ENCODE measurements at regions not wholly inside any gene's neighbourhood (a gene's known extent, or its start where the extent isn't known, plus 50 kb on each side); places are given as distances from the start of the nearest gene placed in this dataset.

DNA sequence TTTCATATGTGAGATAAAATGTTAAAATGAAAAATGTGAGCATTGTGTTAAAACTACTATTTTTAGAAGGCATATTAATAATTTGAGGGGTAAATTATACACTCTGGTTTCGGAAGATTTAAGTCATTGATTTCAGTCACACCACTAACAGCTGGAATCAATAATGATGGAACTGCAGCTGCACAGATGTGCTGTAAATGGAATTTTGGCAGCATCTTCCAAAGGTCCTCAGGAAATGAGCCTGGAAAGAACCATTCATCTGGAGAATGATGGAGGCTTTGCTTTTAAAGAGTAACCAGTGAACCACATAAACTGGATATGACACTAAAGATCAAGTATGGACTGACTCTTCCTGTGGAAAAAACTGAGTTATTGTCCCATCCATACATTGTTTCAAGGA, 759.0 kb upstream of the EPHA5 start:
- intact Hi-C loops (cut with DNase I; ENCODE audit: low total_unique reads), result no loop called here
- Histone ChIP-seq H3K27me3 (replicated peaks in 1 of 7) (no peaks in the 10 kb centered on the region), H3K27ac (no peak overlapping the region), H3K9me3 (peaks cover 0 to 15% (median 0%) of the 10 kb centered on the region in 8 donors), H3K36me3 (no peaks in the 10 kb centered on the region), H3K4me3 (no peak overlapping the region), H3K4me1 (no peaks in the 10 kb centered on the region)
- no peak for DNase-seq
- TF ChIP-seq POLR2A (IDR thresholded peaks at IDR 0.05) (no peak), POLR2AphosphoS5 (IDR thresholded peaks at IDR 0.05) (no peak)
- TF ChIP-seq, protein P1, sequence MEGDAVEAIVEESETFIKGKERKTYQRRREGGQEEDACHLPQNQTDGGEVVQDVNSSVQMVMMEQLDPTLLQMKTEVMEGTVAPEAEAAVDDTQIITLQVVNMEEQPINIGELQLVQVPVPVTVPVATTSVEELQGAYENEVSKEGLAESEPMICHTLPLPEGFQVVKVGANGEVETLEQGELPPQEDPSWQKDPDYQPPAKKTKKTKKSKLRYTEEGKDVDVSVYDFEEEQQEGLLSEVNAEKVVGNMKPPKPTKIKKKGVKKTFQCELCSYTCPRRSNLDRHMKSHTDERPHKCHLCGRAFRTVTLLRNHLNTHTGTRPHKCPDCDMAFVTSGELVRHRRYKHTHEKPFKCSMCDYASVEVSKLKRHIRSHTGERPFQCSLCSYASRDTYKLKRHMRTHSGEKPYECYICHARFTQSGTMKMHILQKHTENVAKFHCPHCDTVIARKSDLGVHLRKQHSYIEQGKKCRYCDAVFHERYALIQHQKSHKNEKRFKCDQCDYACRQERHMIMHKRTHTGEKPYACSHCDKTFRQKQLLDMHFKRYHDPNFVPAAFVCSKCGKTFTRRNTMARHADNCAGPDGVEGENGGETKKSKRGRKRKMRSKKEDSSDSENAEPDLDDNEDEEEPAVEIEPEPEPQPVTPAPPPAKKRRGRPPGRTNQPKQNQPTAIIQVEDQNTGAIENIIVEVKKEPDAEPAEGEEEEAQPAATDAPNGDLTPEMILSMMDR (IDR thresholded peaks at IDR 0.05 in 8 of 11, conservative IDR thresholded peaks at IDR 0.05 in 3 of 11), result no peak
- 75 to 87% (median 81%) methylated on average over 1 of the region's 1 CpG for whole genome bisulfite sequencing, 5 donors

DNA sequence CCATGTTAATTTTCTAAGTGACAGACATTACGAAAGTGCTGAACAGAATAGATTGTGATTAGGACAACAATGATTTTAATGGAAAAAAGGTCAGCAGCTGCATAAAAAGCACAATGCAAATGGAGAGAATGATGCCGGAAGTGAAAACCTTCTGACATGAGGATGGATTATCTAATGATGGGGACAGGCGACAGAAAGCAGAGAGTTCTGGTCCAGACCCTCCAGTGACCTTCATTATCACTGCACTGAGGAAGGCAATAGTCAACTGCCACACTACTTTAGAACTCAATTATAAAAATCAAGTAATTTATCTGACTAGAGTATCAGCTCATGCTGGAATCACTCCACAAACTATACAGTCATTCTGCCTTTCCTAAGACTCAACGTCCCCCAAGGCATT, 746.1 kb upstream of the EPHA5 start:
- WGBS, 5 donors, result 51 to 60% (median 58%) methylated on average over 4 of the region's 4 CpGs
- Histone ChIP-seq H3K27ac (no peak overlapping the region), H3K4me3 (no peak overlapping the region), H3K9me3 (peaks cover 0 to 29% (median 11%) of the 10 kb centered on the region in 8 donors), H3K27me3 (replicated peaks in 1 of 7) (no peaks in the 10 kb centered on the region), H3K36me3 (no peaks in the 10 kb centered on the region), H3K4me1 (no peaks in the 10 kb centered on the region)
- TF ChIP-seq POLR2A (IDR thresholded peaks at IDR 0.05), result no peak
- TF ChIP-seq, protein P1 (IDR thresholded peaks at IDR 0.05 in 8 of 11, conservative IDR thresholded peaks at IDR 0.05 in 3 of 11), result no peak
- TF ChIP-seq POLR2AphosphoS5 (IDR thresholded peaks at IDR 0.05), result no peak
- intact Hi-C loops (cut with DNase I; ENCODE audit: low total_unique reads), result no loop called here
- DNase-seq, result no peak

DNA sequence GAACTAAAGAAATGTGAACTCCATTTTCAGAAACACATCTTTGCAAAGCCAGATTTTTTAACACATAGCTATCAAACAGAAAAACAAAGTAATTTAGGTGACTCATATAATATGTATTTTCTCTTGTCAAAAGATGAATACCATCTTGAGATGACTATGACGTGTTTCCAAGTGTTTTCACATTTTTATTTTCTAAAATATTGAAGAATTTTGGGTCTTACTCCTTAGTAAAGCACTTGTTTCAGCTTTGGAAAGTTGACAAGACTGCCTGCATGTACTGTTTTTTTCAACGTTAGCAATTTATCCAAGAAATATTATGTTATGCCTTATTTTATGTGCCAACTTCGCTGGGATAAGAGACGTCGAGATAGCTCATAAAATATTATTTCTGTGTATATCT, 733.9 kb upstream of the EPHA5 start:
- Histone ChIP-seq H3K27me3 (replicated peaks in 1 of 7) (no peaks in the 10 kb centered on the region), H3K4me1 (no peaks in the 10 kb centered on the region), H3K9me3 (peaks cover 0 to 25% (median 10%) of the 10 kb centered on the region in 8 donors), H3K36me3 (no peaks in the 10 kb centered on the region), H3K4me3 (no peak overlapping the region), H3K27ac (no peak overlapping the region)
- DNase-seq, result no peak
- WGBS, 5 donors, result 75 to 85% (median 78%) methylated on average over 5 of the region's 5 CpGs
- intact Hi-C loops (cut with DNase I; ENCODE audit: low total_unique reads), result no loop called here
- TF ChIP-seq, protein P1 (IDR thresholded peaks at IDR 0.05 in 8 of 11, conservative IDR thresholded peaks at IDR 0.05 in 3 of 11), result no peak
- TF ChIP-seq POLR2A (IDR thresholded peaks at IDR 0.05), result no peak
- no peak for TF ChIP-seq POLR2AphosphoS5 (IDR thresholded peaks at IDR 0.05)

DNA sequence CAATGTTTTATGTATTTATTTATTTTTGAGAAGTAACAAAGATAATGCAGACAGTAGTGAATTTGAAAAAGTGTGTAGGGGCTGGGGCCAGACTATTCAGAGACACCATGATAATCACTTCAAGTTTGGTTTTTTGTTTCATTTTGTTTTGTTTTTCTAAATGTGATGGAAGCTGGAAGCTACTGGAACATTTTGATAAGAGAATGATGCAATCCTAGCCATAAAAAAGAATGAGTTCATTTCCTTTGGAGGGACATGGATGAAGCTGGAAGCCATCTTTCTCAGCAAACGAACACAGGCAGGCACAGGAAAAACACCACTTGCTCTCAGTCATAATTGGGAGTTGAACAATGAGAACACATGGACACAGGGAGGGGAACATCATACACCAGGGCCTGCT, 706.6 kb upstream of the EPHA5 start:
- no peaks in the 10 kb centered on the region for H3K4me1 ChIP-seq
- peaks cover 0 to 11% (median 0%) of the 10 kb centered on the region in 8 donors for H3K9me3 ChIP-seq
- no peaks in the 10 kb centered on the region for H3K36me3 ChIP-seq
- H3K27me3 ChIP-seq (replicated peaks in 1 of 7), result no peaks in the 10 kb centered on the region
- no peak for TF ChIP-seq POLR2AphosphoS5 (IDR thresholded peaks at IDR 0.05)
- H3K27ac ChIP-seq, result no peak overlapping the region
- intact Hi-C loops (cut with DNase I; ENCODE audit: low total_unique reads), result no loop called here
- WGBS, 5 donors, result 14 to 24% (median 20%) methylated on average over 1 of the region's 1 CpG
- DNase-seq, result no peak
- H3K4me3 ChIP-seq, result no peak overlapping the region

DNA sequence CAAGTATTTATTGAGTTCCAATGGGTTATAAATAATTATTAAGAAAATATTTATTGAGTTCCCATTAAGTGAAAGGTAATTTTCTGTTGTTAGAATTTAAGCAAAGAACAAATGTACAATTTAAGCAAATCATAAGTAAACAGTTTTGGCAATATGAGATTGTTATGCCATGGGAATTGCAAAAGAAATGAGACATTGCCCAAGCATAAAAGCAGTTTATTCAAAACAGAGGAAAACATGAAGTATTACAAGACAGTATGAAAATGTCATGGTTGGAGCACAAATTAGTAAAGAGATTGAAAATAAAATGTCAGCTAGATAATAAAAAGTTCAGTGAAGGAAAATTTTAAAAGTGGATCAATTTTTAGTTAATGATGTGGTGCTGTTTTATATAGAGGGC, 706.1 kb upstream of the EPHA5 start:
- intact Hi-C loops (cut with DNase I; ENCODE audit: low total_unique reads), result no loop called here
- H3K4me3 ChIP-seq, result no peak overlapping the region
- H3K9me3 ChIP-seq, result peaks cover 0 to 11% (median 0%) of the 10 kb centered on the region in 8 donors
- no peak for DNase-seq
- TF ChIP-seq POLR2A (IDR thresholded peaks at IDR 0.05) (no peak), POLR2AphosphoS5 (IDR thresholded peaks at IDR 0.05) (no peak)
- TF ChIP-seq, protein P1 (IDR thresholded peaks at IDR 0.05 in 8 of 11, conservative IDR thresholded peaks at IDR 0.05 in 3 of 11), result no peak
- H3K27me3 ChIP-seq (replicated peaks in 1 of 7), result no peaks in the 10 kb centered on the region
- H3K36me3 ChIP-seq, result no peaks in the 10 kb centered on the region
- H3K27ac ChIP-seq, result no peak overlapping the region
- H3K4me1 ChIP-seq, result no peaks in the 10 kb centered on the region
